Cardiac fibroblast (primary cell): ENCODE measurements at regions not wholly inside any gene's neighbourhood (a gene's known extent, or its start where the extent isn't known, plus 50 kb on each side); places are given as distances from the start of the nearest gene placed in this dataset.
A peak's percentile ranks its signal among the peaks of the same experiment; 100 is the strongest.

ENCODE experiments used
- DNase-seq, 2 donors: peaks; one replicate each; pipeline versions ENCODE4 v3.0.0 to v3.0.0-alpha.2; 2010; ENCODE audit warnings: low read depth in 2 of 2
- H3K4me3 ChIP-seq, 2 donors: replicated peaks in 1 of 2; 1 replicate in 1 of 2; 2 replicates in 1 of 2; pipeline ENCODE4 v1.5.1; 2011; ENCODE audit warnings: low read depth in 2 of 2, low read length in 2 of 2, mild to moderate bottlenecking in 2 of 2, moderate library complexity in 1 of 2
- CTCF ChIP-seq: IDR thresholded peaks from one replicate; pipeline ENCODE4 v1.5.1; 2011; ENCODE audit warnings: low read depth, mild to moderate bottlenecking, low read length, inconsistent platforms

- TF ChIP-seq CTCF, result no peak
Measured at GRCh38 chr14:22478247-22478646, 110.8 kb downstream of the DAD1 start.

GRCh38 chr14:22477569-22478194, 111.3 kb downstream of the DAD1 start:
- TF ChIP-seq CTCF, result no peak
- DNase-seq, result no peak
- H3K4me3 ChIP-seq, result no peak overlapping the region

More at GRCh38 chr14:22478247-22478646, 110.8 kb downstream of the DAD1 start:
- H3K4me3 ChIP-seq, result no peak overlapping the region
- no peak for DNase-seq

DNA sequence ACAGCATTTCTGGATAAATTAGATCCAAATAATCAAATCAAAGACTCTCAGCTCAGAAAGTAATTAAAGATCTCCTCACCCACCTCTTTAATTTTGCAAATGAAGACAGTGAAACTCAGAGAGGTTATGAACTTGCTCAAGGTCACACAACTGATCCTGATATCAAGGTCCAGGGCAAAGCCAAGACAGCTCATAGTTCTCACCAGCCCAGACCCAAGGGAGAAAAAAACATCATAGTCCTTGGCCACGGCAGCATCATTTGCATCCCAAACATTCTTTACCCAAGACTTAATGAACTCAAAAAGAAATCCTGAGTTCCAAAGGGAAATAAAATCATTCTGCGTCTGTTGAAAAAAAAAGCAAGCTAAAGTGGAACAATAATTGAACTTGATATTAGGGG, 112.1 kb downstream of the DAD1 start:
- no peak for DNase-seq
- no peak overlapping the region for H3K4me3 ChIP-seq
- TF ChIP-seq CTCF, result no peak

- TF ChIP-seq CTCF, result no peak
- H3K4me3 ChIP-seq, result no peak overlapping the region
- DNase-seq, result no peak
Measured at GRCh38 chr14:22476005-22476751, 112.8 kb downstream of the DAD1 start.

GRCh38 chr14:22475381-22475780, 113.6 kb downstream of the DAD1 start:
- DNase-seq, result no peak
- TF ChIP-seq CTCF, result no peak
- H3K4me3 ChIP-seq, result no peak overlapping the region

DNA sequence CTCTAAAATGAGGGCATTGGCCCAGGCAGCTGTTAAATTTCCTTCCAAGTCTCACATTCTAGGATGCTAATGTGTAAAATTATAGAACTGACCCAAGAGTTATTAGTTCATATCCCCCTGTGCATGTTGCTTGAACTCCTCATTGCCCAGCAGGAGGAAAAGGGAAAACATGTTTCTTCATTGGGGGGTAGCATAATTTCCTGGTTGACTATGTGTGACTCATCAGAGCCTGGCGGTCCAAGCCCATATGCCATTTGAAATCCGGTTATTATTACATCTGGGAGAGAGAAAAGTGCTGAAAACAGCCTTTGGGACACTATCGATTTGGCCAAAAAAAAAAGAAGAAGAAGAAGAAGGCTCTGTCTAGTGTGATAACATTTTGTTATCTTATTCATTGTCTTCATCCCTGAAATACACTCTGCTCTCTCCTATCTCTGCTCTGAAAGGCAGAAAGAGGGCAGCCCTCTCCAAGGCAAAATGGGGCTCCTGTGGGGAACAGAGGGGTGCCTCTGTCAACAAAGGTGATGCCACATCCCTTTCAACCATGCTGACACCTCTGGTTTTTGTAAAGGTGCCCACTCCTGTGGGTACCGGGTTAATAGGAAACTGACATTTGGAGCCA, 114.2 kb downstream of the DAD1 start:
- H3K4me3 ChIP-seq, result no peak overlapping the region
- no peak for TF ChIP-seq CTCF
- DNase-seq, result peak; percentile 34 to 42
